HEK293T (cell line): ENCODE measurements at regions not wholly inside any gene's neighbourhood (a gene's known extent, or its start where the extent isn't known, plus 50 kb on each side); places are given as distances from the start of the nearest gene placed in this dataset.

Experiments used
- ARNT ChIP-seq: fragments of 450-650 bp; IDR thresholded peaks from 2 replicates; pipeline ENCODE4 v1.6.1; 2017; ENCODE audit warnings: mild to moderate bottlenecking
- BHLHE40 ChIP-seq: fragments of 450-650 bp; IDR thresholded peaks from 2 replicates; pipeline ENCODE4 v1.6.1; 2016; ENCODE audit warnings: mild to moderate bottlenecking, moderate library complexity, borderline replicate concordance
- FOXM1 ChIP-seq: fragments of 450-650 bp; IDR thresholded peaks from 2 replicates; pipeline ENCODE4 v1.6.1; 2017; ENCODE audit warnings: mild to moderate bottlenecking, borderline replicate concordance
- LEF1 ChIP-seq: fragments of 450-650 bp; IDR thresholded peaks from 2 replicates; pipeline ENCODE4 v1.6.1; 2017; ENCODE audit warnings: mild to moderate bottlenecking, borderline replicate concordance
- SP1 ChIP-seq: fragments of 450-650 bp; IDR thresholded peaks from 2 replicates; pipeline ENCODE4 v1.6.1; 2017
- TARDBP ChIP-seq: fragments of 450-650 bp; IDR thresholded peaks from 2 replicates; pipeline ENCODE4 v1.6.1; 2016
- ZNF384 ChIP-seq: fragments of 450-650 bp; IDR thresholded peaks from 2 replicates; pipeline ENCODE4 v1.6.1; 2016

DNA sequence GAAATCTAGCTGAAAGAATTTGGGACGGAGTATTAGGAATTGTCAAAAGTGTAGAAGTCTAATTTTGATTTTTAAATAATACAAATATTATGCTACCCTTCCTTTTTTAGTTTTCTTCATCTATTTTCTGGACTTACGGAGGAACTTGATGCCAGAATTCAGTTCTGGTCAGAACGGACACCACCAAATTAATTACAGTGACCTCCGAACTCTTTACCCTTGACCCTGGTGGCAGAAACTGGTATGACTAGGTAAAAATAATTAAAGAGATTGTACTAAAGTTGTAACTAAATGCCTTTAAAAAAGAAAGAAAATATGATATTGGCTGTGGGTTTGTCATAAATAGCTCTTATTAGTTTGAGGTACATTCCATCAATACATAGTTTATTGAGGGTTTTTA lies 751.1 kb upstream of the MAP3K7 start:
- TF ChIP-seq TARDBP (no peak), ZNF384 (no peak), LEF1 (no peak), SP1 (no peak), BHLHE40 (no peak), FOXM1 (no peak), ARNT (no peak)
